Stomach (tissue), 4 donors: ENCODE measurements at regions not wholly inside any gene's neighbourhood (a gene's known extent, or its start where the extent isn't known, plus 50 kb on each side); places are given as distances from the start of the nearest gene placed in this dataset.

ENCODE experiments used
- CTCF ChIP-seq, 7 experiments: fragments of 450-650 bp in 4 of 7; fragments of 200-600 bp in 3 of 7; sonication (generic) in 3 of 7; IDR thresholded peaks; one replicate each; pipeline ENCODE4 v1.5.1; 2016 to 2019; ENCODE audit warnings: antibody characterized with exemption in 7 of 7, control low read depth in 2 of 7, mild to moderate bottlenecking in 1 of 7
- POLR2A ChIP-seq, 4 donors: fragments of 450-650 bp; IDR thresholded peaks; one replicate each; pipeline ENCODE4 v1.6.1; 2016; ENCODE audit warnings: antibody characterized with exemption in 4 of 4, control low read depth in 2 of 4, mild to moderate bottlenecking in 1 of 4, moderate library complexity in 1 of 4

- no peak for TF ChIP-seq CTCF (IDR thresholded peaks at IDR 0.05)
- TF ChIP-seq POLR2A (IDR thresholded peaks at IDR 0.05), result no peak
Observed at GRCh38 chr20:56903858-56904257, 274.8 kb downstream of the TFAP2C start.
